GM23338 (cell line): ENCODE measurements at regions not wholly inside any gene's neighbourhood (a gene's known extent, or its start where the extent isn't known, plus 50 kb on each side); places are given as distances from the start of the nearest gene placed in this dataset.

Experiments used
- ATAC-seq: fragments of 200-7000 bp; cut with Tn5 transposase; 3 replicates; pipeline ENCODE4 v1.9.1; 2020
- DNase-seq: peaks from one replicate; pipeline ENCODE4 v3.0.0-alpha.2; 2015; ENCODE audit warnings: low spot score
- H2AFZ ChIP-seq: fragments of 200-600 bp; sonication (generic); 2 replicates; pipeline ENCODE4 v1.8.0; 2016; ENCODE audit warnings: antibody characterized with exemption, mild to moderate bottlenecking, moderate library complexity
- H3F3A ChIP-seq: fragments of 200-600 bp; sonication (generic); replicated peaks from 2 replicates; pipeline ENCODE4 v1.8.0; 2017; ENCODE audit warnings: antibody characterized with exemption, mixed run types, low read depth
- H3K27ac ChIP-seq: fragments of 200-600 bp; sonication (generic); 2 replicates; pipeline ENCODE4 v1.6.1; 2016; ENCODE audit warnings: low read depth
- H3K27me3 ChIP-seq: fragments of 200-600 bp; sonication (generic); 2 replicates; pipeline ENCODE4 v1.8.0; 2016; ENCODE audit warnings: mild to moderate bottlenecking, mixed run types, moderate library complexity; ENCODE audit not compliant: insufficient read depth
- H3K36me3 ChIP-seq: fragments of 200-600 bp; sonication (generic); 2 replicates; pipeline ENCODE4 v1.8.0; 2016; ENCODE audit warnings: mild to moderate bottlenecking; ENCODE audit not compliant: insufficient read depth
- H3K4me1 ChIP-seq: fragments of 200-600 bp; sonication (generic); 2 replicates; pipeline ENCODE4 v1.8.0; 2016; ENCODE audit warnings: mild to moderate bottlenecking, moderate library complexity; ENCODE audit not compliant: insufficient read depth
- H3K4me2 ChIP-seq: fragments of 200-600 bp; sonication (generic); 2 replicates; pipeline ENCODE4 v1.7.1; 2017; ENCODE audit warnings: mixed run types
- H3K4me3 ChIP-seq: fragments of 200-600 bp; sonication (generic); 2 replicates; pipeline ENCODE4 v1.6.1; 2016; ENCODE audit warnings: mixed run types
- H3K79me2 ChIP-seq: fragments of 200-600 bp; sonication (generic); replicated peaks from 2 replicates; pipeline ENCODE4 v1.8.0; 2017; ENCODE audit warnings: mild to moderate bottlenecking; ENCODE audit not compliant: insufficient read depth
- H3K9me2 ChIP-seq: fragments of 200-600 bp; sonication (generic); 2 replicates; pipeline ENCODE4 v1.8.0; 2017; ENCODE audit not compliant: insufficient read depth
- H4K20me1 ChIP-seq: fragments of 200-600 bp; sonication (generic); replicated peaks from 2 replicates; pipeline ENCODE4 v1.8.0; 2017; ENCODE audit warnings: mild to moderate bottlenecking; ENCODE audit not compliant: insufficient read depth
- H3K27ac Mint-ChIP-seq: 2 replicates; pipeline ENCODE4 v1.8.0; 2020; ENCODE audit warnings: inconsistent platforms, mild to moderate bottlenecking, moderate library complexity, mixed read lengths
- H3K27me3 Mint-ChIP-seq: 3 replicates; pipeline ENCODE4 v1.8.0; 2022; ENCODE audit warnings: low read depth, mild to moderate bottlenecking, moderate library complexity, mixed read lengths, inconsistent platforms; ENCODE audit not compliant: insufficient read depth, poor library complexity
- H3K36me3 Mint-ChIP-seq: 3 replicates; pipeline ENCODE4 v1.8.0; 2021; ENCODE audit warnings: low read depth, mild to moderate bottlenecking, inconsistent platforms, moderate library complexity, mixed read lengths
- H3K4me1 Mint-ChIP-seq: 3 replicates; pipeline ENCODE4 v1.8.0; 2020; ENCODE audit warnings: mild to moderate bottlenecking, inconsistent platforms, mixed read lengths
- H3K4me3 Mint-ChIP-seq: 3 replicates; pipeline ENCODE4 v1.8.0; 2021; ENCODE audit warnings: moderate library complexity, mild to moderate bottlenecking, inconsistent platforms, mixed read lengths
- H3K9me3 Mint-ChIP-seq: 3 replicates; pipeline ENCODE4 v1.8.0; 2020; ENCODE audit warnings: moderate library complexity, mild to moderate bottlenecking, inconsistent platforms, mixed read lengths
- CREB1 ChIP-seq: fragments of 250-450 bp; sonication (Bioruptor Pico); IDR thresholded peaks from 2 replicates; pipeline ENCODE4 v1.5.0; 2020; ENCODE audit warnings: low read depth, mild to moderate bottlenecking, moderate library complexity
- ETS1 ChIP-seq: IDR thresholded peaks from 2 replicates; pipeline ENCODE4 v1.6.1; 2016; ENCODE audit warnings: antibody characterized with exemption
- EZH2 ChIP-seq: fragments of 200-600 bp; sonication (generic); IDR thresholded peaks from one replicate; pipeline ENCODE4 v1.8.0; 2017; ENCODE audit warnings: antibody characterized with exemption, mild to moderate bottlenecking, low read depth; ENCODE audit not compliant: unreplicated experiment
- EZH2phosphoT487 ChIP-seq: fragments of 200-600 bp; sonication (generic); IDR thresholded peaks from one replicate; pipeline ENCODE4 v1.8.1; 2018; ENCODE audit warnings: antibody characterized with exemption; ENCODE audit not compliant: unreplicated experiment
- JUNB ChIP-seq: IDR thresholded peaks from one replicate; pipeline ENCODE4 v1.6.1; 2016; ENCODE audit warnings: antibody characterized with exemption; ENCODE audit not compliant: unreplicated experiment
- NANOG ChIP-seq: IDR thresholded peaks from 2 replicates; pipeline ENCODE4 v1.6.1; 2016; ENCODE audit warnings: antibody characterized with exemption, borderline replicate concordance
- POLR2AphosphoS5 ChIP-seq: IDR thresholded peaks from 2 replicates; pipeline ENCODE4 v1.6.1; 2016; ENCODE audit warnings: antibody characterized with exemption, low read depth
- REST ChIP-seq: IDR thresholded peaks from one replicate; pipeline ENCODE4 v1.6.1; 2018; ENCODE audit warnings: antibody characterized with exemption; ENCODE audit not compliant: unreplicated experiment
- STAT1 ChIP-seq: IDR thresholded peaks from one replicate; pipeline ENCODE4 v1.6.1; 2016; ENCODE audit warnings: antibody characterized with exemption; ENCODE audit not compliant: unreplicated experiment
- ZNF114 ChIP-seq: fragments of 250-450 bp; sonication (Bioruptor Pico); IDR thresholded peaks from 2 replicates; pipeline ENCODE4 v1.5.0; 2020; ENCODE audit warnings: mild to moderate bottlenecking, moderate library complexity
- ZNF331 ChIP-seq: fragments of 250-450 bp; sonication (Bioruptor Pico); IDR thresholded peaks from 2 replicates; pipeline ENCODE4 v1.5.0; 2020; ENCODE audit warnings: low read depth, mild to moderate bottlenecking, moderate library complexity
- TF ChIP-seq, protein P1 (sequence below), 2 experiments: fragments of 200-600 bp in 1 of 2; sonication (generic) in 1 of 2; conservative IDR thresholded peaks; 2 replicates each; pipeline versions ENCODE4 v1.5.1 to v1.6.1; 2016 to 2017; ENCODE audit warnings: antibody characterized with exemption in 2 of 2, low read depth in 2 of 2, mild to moderate bottlenecking in 2 of 2, moderate library complexity in 1 of 2
- TF ChIP-seq, protein P2 (sequence below): fragments of 250-450 bp; sonication (Bioruptor Pico); IDR thresholded peaks from 2 replicates; pipeline ENCODE4 v1.5.0; 2020; ENCODE audit warnings: mild to moderate bottlenecking, moderate library complexity

DNA sequence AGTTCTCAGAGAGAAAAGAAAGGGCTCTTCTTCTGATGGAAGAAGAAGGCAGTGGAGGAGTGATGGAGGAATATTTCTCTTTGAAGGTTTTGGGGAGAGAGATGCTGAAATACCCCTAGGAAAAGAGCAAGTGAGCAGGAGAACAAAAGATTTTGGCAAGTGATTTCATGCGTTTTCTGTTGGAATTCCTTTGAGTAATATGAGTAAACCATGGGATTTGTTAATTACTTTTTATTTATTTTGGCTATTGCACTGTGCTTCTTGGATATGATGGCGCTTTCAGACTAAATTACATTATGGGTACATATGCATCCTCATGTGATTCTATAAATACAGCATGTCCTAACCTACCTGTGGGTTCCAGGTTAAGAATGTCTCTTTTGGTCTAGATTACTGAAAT lies 210.1 kb upstream of the PTGFR start:
- H3K27ac ChIP-seq, result no peak overlapping the region
- H3K79me2 ChIP-seq, result no peaks in the 10 kb centered on the region
- TF ChIP-seq, protein P1, sequence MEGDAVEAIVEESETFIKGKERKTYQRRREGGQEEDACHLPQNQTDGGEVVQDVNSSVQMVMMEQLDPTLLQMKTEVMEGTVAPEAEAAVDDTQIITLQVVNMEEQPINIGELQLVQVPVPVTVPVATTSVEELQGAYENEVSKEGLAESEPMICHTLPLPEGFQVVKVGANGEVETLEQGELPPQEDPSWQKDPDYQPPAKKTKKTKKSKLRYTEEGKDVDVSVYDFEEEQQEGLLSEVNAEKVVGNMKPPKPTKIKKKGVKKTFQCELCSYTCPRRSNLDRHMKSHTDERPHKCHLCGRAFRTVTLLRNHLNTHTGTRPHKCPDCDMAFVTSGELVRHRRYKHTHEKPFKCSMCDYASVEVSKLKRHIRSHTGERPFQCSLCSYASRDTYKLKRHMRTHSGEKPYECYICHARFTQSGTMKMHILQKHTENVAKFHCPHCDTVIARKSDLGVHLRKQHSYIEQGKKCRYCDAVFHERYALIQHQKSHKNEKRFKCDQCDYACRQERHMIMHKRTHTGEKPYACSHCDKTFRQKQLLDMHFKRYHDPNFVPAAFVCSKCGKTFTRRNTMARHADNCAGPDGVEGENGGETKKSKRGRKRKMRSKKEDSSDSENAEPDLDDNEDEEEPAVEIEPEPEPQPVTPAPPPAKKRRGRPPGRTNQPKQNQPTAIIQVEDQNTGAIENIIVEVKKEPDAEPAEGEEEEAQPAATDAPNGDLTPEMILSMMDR (conservative IDR thresholded peaks at IDR 0.05; ENCODE audit: low read depth in 2 of 2), result no peak
- no peak for TF ChIP-seq REST
- no peak for TF ChIP-seq ZNF331 (CRISPR knock-in tag)
- no peak for TF ChIP-seq ZNF114 (CRISPR knock-in tag)
- TF ChIP-seq EZH2, result no peak
- no peak for TF ChIP-seq EZH2phosphoT487
- TF ChIP-seq STAT1, result no peak
- no peak for TF ChIP-seq NANOG
- no peak for TF ChIP-seq JUNB
- TF ChIP-seq POLR2AphosphoS5, result no peak
- TF ChIP-seq, protein P2, sequence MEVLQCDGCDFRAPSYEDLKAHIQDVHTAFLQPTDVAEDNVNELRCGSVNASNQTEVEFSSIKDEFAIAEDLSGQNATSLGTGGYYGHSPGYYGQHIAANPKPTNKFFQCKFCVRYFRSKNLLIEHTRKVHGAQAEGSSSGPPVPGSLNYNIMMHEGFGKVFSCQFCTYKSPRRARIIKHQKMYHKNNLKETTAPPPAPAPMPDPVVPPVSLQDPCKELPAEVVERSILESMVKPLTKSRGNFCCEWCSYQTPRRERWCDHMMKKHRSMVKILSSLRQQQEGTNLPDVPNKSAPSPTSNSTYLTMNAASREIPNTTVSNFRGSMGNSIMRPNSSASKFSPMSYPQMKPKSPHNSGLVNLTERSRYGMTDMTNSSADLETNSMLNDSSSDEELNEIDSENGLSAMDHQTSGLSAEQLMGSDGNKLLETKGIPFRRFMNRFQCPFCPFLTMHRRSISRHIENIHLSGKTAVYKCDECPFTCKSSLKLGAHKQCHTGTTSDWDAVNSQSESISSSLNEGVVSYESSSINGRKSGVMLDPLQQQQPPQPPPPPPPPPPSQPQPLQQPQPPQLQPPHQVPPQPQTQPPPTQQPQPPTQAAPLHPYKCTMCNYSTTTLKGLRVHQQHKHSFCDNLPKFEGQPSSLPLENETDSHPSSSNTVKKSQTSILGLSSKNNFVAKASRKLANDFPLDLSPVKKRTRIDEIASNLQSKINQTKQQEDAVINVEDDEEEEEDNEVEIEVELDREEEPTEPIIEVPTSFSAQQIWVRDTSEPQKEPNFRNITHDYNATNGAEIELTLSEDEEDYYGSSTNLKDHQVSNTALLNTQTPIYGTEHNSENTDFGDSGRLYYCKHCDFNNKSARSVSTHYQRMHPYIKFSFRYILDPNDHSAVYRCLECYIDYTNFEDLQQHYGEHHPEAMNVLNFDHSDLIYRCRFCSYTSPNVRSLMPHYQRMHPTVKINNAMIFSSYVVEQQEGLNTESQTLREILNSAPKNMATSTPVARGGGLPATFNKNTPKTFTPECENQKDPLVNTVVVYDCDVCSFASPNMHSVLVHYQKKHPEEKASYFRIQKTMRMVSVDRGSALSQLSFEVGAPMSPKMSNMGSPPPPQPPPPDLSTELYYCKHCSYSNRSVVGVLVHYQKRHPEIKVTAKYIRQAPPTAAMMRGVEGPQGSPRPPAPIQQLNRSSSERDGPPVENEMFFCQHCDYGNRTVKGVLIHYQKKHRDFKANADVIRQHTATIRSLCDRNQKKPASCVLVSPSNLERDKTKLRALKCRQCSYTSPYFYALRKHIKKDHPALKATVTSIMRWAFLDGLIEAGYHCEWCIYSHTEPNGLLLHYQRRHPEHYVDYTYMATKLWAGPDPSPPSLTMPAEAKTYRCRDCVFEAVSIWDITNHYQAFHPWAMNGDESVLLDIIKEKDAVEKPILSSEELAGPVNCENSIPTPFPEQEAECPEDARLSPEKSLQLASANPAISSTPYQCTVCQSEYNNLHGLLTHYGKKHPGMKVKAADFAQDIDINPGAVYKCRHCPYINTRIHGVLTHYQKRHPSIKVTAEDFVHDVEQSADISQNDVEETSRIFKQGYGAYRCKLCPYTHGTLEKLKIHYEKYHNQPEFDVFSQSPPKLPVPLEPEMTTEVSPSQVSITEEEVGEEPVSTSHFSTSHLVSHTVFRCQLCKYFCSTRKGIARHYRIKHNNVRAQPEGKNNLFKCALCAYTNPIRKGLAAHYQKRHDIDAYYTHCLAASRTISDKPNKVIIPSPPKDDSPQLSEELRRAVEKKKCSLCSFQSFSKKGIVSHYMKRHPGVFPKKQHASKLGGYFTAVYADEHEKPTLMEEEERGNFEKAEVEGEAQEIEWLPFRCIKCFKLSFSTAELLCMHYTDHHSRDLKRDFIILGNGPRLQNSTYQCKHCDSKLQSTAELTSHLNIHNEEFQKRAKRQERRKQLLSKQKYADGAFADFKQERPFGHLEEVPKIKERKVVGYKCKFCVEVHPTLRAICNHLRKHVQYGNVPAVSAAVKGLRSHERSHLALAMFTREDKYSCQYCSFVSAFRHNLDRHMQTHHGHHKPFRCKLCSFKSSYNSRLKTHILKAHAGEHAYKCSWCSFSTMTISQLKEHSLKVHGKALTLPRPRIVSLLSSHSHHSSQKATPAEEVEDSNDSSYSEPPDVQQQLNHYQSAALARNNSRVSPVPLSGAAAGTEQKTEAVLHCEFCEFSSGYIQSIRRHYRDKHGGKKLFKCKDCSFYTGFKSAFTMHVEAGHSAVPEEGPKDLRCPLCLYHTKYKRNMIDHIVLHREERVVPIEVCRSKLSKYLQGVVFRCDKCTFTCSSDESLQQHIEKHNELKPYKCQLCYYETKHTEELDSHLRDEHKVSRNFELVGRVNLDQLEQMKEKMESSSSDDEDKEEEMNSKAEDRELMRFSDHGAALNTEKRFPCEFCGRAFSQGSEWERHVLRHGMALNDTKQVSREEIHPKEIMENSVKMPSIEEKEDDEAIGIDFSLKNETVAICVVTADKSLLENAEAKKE (CRISPR knock-in tag), result no peak
- no peak for TF ChIP-seq CREB1 (CRISPR knock-in tag)
- no peak for TF ChIP-seq ETS1
- H3K27ac Mint-ChIP-seq, result no peak overlapping the region
- H2AFZ ChIP-seq, result no peak overlapping the region
- H3K27me3 Mint-ChIP-seq, result no peaks in the 10 kb centered on the region
- no peaks in the 10 kb centered on the region; the same call in 2 of the 3 replicates for H3K36me3 Mint-ChIP-seq
- H3K9me2 ChIP-seq, result no peaks in the 10 kb centered on the region
- H3K27me3 ChIP-seq, result no peaks in the 10 kb centered on the region
- H3K4me2 ChIP-seq, result no peak overlapping the region
- H3K9me3 Mint-ChIP-seq, result no peaks in the 10 kb centered on the region
- DNase-seq (no peak), ATAC-seq (no peak)
- no peaks in the 10 kb centered on the region for H4K20me1 ChIP-seq
- no peaks in the 10 kb centered on the region for H3F3A ChIP-seq
- no peak overlapping the region for H3K4me3 ChIP-seq
- H3K4me3 Mint-ChIP-seq, result no peak overlapping the region
- no peaks in the 10 kb centered on the region; the same call in 1 of the 3 replicates for H3K4me1 Mint-ChIP-seq
- H3K36me3 ChIP-seq, result no peaks in the 10 kb centered on the region
- H3K4me1 ChIP-seq, result no peaks in the 10 kb centered on the region
